ENCODE measurements at regions not wholly inside any gene's neighbourhood (a gene's known extent, or its start where the extent isn't known, plus 50 kb on each side); places are given as distances from the start of the nearest gene placed in this dataset.

DNA sequence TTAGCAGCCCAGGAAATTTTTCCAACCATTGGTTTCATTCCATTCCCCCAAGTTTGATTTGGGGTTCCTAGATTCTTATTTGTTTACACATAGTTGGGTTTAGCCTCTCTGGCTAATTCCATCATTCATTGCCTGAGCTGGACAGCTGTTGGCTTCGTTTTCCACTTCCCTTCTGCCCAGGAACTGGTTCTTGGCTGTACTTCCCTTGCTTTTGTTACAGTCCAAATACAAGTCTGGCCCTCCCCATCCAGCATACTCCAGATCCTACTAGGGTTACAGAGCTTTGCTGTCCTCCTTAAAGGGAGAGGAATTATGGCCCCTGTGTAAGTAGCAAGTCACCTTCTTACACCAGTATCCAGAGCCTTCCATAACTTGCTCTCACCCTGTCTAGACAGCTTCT is 356.3 kb downstream of the FAT3 start:
- TF ChIP-seq EZH2 (conservative IDR thresholded peaks at IDR 0.05; ENCODE audit: low read depth, low read length) (no peak), GABPA (IDR thresholded peaks at IDR 0.05; ENCODE audit: low read depth, low read length) (no peak), GABPA (CRISPR knock-in tag; IDR thresholded peaks at IDR 0.05; ENCODE audit: low read depth) (no peak), TMF1 (CRISPR knock-in tag; IDR thresholded peaks at IDR 0.05; ENCODE audit: low read depth) (no peak), FOXA3 (CRISPR knock-in tag; IDR thresholded peaks at IDR 0.05) (no peak), NR2C2 (CRISPR knock-in tag; IDR thresholded peaks at IDR 0.05; ENCODE audit: borderline replicate concordance) (no peak), ZNF878 (CRISPR knock-in tag; IDR thresholded peaks at IDR 0.05) (no peak), MED13 (CRISPR knock-in tag; IDR thresholded peaks at IDR 0.05) (no peak), CHD2 (IDR thresholded peaks at IDR 0.05; ENCODE audit: low read depth, low read length) (no peak)
- TF ChIP-seq, protein P1, sequence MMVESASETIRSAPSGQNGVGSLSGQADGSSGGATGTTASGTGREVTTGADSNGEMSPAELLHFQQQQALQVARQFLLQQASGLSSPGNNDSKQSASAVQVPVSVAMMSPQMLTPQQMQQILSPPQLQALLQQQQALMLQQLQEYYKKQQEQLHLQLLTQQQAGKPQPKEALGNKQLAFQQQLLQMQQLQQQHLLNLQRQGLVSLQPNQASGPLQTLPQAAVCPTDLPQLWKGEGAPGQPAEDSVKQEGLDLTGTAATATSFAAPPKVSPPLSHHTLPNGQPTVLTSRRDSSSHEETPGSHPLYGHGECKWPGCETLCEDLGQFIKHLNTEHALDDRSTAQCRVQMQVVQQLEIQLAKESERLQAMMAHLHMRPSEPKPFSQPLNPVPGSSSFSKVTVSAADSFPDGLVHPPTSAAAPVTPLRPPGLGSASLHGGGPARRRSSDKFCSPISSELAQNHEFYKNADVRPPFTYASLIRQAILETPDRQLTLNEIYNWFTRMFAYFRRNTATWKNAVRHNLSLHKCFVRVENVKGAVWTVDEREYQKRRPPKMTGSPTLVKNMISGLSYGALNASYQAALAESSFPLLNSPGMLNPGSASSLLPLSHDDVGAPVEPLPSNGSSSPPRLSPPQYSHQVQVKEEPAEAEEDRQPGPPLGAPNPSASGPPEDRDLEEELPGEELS (CRISPR knock-in tag; IDR thresholded peaks at IDR 0.05), result no peak
- TF ChIP-seq, protein P2, sequence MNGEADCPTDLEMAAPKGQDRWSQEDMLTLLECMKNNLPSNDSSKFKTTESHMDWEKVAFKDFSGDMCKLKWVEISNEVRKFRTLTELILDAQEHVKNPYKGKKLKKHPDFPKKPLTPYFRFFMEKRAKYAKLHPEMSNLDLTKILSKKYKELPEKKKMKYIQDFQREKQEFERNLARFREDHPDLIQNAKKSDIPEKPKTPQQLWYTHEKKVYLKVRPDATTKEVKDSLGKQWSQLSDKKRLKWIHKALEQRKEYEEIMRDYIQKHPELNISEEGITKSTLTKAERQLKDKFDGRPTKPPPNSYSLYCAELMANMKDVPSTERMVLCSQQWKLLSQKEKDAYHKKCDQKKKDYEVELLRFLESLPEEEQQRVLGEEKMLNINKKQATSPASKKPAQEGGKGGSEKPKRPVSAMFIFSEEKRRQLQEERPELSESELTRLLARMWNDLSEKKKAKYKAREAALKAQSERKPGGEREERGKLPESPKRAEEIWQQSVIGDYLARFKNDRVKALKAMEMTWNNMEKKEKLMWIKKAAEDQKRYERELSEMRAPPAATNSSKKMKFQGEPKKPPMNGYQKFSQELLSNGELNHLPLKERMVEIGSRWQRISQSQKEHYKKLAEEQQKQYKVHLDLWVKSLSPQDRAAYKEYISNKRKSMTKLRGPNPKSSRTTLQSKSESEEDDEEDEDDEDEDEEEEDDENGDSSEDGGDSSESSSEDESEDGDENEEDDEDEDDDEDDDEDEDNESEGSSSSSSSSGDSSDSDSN (CRISPR knock-in tag; IDR thresholded peaks at IDR 0.05), result no peak
- TF ChIP-seq, protein P3, sequence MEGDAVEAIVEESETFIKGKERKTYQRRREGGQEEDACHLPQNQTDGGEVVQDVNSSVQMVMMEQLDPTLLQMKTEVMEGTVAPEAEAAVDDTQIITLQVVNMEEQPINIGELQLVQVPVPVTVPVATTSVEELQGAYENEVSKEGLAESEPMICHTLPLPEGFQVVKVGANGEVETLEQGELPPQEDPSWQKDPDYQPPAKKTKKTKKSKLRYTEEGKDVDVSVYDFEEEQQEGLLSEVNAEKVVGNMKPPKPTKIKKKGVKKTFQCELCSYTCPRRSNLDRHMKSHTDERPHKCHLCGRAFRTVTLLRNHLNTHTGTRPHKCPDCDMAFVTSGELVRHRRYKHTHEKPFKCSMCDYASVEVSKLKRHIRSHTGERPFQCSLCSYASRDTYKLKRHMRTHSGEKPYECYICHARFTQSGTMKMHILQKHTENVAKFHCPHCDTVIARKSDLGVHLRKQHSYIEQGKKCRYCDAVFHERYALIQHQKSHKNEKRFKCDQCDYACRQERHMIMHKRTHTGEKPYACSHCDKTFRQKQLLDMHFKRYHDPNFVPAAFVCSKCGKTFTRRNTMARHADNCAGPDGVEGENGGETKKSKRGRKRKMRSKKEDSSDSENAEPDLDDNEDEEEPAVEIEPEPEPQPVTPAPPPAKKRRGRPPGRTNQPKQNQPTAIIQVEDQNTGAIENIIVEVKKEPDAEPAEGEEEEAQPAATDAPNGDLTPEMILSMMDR (CRISPR knock-in tag; IDR thresholded peaks at IDR 0.05), result no peak
- TF ChIP-seq, protein P4, sequence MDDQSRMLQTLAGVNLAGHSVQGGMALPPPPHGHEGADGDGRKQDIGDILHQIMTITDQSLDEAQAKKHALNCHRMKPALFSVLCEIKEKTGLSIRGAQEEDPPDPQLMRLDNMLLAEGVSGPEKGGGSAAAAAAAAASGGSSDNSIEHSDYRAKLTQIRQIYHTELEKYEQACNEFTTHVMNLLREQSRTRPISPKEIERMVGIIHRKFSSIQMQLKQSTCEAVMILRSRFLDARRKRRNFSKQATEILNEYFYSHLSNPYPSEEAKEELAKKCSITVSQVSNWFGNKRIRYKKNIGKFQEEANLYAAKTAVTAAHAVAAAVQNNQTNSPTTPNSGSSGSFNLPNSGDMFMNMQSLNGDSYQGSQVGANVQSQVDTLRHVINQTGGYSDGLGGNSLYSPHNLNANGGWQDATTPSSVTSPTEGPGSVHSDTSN (CRISPR knock-in tag; IDR thresholded peaks at IDR 0.05; ENCODE audit: borderline replicate concordance), result no peak
